ENCODE measurements at regions not wholly inside any gene's neighbourhood (a gene's known extent, or its start where the extent isn't known, plus 50 kb on each side); places are given as distances from the start of the nearest gene placed in this dataset.

DNA sequence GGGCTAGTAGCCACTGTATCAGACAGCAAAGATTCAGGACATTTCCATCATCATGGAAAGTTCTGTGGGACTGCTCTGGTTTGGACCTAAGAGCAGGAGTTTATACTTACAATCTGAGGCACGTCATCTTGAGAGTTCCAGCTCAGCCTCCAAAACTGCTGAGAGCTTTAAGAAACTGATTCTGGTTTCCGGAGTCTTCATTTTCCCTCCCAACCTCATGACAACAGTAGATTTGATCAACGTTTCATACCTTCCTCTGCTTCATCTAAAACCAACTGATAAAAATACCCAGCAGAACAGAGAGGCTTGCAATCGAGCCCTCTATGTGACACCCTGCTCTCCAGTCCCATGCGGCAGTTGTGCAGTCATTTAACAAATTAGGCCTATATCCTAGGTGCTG, 64.3 kb upstream of the EPB41L1 start:
- TF ChIP-seq, protein P1, sequence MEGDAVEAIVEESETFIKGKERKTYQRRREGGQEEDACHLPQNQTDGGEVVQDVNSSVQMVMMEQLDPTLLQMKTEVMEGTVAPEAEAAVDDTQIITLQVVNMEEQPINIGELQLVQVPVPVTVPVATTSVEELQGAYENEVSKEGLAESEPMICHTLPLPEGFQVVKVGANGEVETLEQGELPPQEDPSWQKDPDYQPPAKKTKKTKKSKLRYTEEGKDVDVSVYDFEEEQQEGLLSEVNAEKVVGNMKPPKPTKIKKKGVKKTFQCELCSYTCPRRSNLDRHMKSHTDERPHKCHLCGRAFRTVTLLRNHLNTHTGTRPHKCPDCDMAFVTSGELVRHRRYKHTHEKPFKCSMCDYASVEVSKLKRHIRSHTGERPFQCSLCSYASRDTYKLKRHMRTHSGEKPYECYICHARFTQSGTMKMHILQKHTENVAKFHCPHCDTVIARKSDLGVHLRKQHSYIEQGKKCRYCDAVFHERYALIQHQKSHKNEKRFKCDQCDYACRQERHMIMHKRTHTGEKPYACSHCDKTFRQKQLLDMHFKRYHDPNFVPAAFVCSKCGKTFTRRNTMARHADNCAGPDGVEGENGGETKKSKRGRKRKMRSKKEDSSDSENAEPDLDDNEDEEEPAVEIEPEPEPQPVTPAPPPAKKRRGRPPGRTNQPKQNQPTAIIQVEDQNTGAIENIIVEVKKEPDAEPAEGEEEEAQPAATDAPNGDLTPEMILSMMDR (IDR thresholded peaks at IDR 0.05): no peak
- TF ChIP-seq EZH2 (IDR thresholded peaks at IDR 0.05): no peak
